ENCODE measurements at regions not wholly inside any gene's neighbourhood (a gene's known extent, or its start where the extent isn't known, plus 50 kb on each side); places are given as distances from the start of the nearest gene placed in this dataset.

GRCh38 chr3:16063603-16064002 is 110.9 kb upstream of the GALNT15 start:
- TF ChIP-seq, protein P1, sequence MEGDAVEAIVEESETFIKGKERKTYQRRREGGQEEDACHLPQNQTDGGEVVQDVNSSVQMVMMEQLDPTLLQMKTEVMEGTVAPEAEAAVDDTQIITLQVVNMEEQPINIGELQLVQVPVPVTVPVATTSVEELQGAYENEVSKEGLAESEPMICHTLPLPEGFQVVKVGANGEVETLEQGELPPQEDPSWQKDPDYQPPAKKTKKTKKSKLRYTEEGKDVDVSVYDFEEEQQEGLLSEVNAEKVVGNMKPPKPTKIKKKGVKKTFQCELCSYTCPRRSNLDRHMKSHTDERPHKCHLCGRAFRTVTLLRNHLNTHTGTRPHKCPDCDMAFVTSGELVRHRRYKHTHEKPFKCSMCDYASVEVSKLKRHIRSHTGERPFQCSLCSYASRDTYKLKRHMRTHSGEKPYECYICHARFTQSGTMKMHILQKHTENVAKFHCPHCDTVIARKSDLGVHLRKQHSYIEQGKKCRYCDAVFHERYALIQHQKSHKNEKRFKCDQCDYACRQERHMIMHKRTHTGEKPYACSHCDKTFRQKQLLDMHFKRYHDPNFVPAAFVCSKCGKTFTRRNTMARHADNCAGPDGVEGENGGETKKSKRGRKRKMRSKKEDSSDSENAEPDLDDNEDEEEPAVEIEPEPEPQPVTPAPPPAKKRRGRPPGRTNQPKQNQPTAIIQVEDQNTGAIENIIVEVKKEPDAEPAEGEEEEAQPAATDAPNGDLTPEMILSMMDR (IDR thresholded peaks at IDR 0.05) = no peak
- TF ChIP-seq POLR2A (IDR thresholded peaks at IDR 0.05) = no peak
